ENCODE measurements at regions not wholly inside any gene's neighbourhood (a gene's known extent, or its start where the extent isn't known, plus 50 kb on each side); places are given as distances from the start of the nearest gene placed in this dataset.

GRCh38 chr3:163438760-163439159 is 1639.5 kb downstream of the SI start:
- no peaks in the 10 kb centered on the region for H3K4me1 ChIP-seq
- H3K27ac ChIP-seq = no peak overlapping the region
- TF ChIP-seq CTCF (IDR thresholded peaks at IDR 0.05) (no peak), POLR2A (IDR thresholded peaks at IDR 0.05) (no peak)
- WGBS, 4 donors = 87 to 92% (median 89%) methylated on average over 2 of the region's 2 CpGs
- H3K36me3 ChIP-seq = no peaks in the 10 kb centered on the region
- ATAC-seq = no peak
- no peaks in the 10 kb centered on the region for H3K27me3 ChIP-seq
- intact Hi-C loops (cut with DNase I) = no loop called here
- no peak for DNase-seq
- no peak overlapping the region for H3K4me3 ChIP-seq
- H3K9me3 ChIP-seq = peaks cover 0 to 10% (median 0%) of the 10 kb centered on the region in 12 donors

GRCh38 chr3:163422671-163423070 is 1655.6 kb downstream of the SI start:
- ATAC-seq (no peak), DNase-seq (no peak)
- intact Hi-C loops (cut with DNase I) = no loop called here
- no peak overlapping the region for H3K4me3 ChIP-seq
- no peaks in the 10 kb centered on the region for H3K36me3 ChIP-seq
- H3K4me1 ChIP-seq = no peaks in the 10 kb centered on the region
- peaks cover 0 to 6% (median 0%) of the 10 kb centered on the region in 12 donors for H3K9me3 ChIP-seq
- 84 to 97% (median 88%) methylated on average over 3 of the region's 3 CpGs for WGBS, 4 donors
- no peaks in the 10 kb centered on the region for H3K27me3 ChIP-seq
- H3K27ac ChIP-seq = no peak overlapping the region
- TF ChIP-seq CTCF (IDR thresholded peaks at IDR 0.05) (no peak), POLR2A (IDR thresholded peaks at IDR 0.05) (no peak)

GRCh38 chr3:163391407-163392181 is 1686.7 kb downstream of the SI start:
- H3K4me3 ChIP-seq = no peak overlapping the region
- H3K27me3 ChIP-seq = no peaks in the 10 kb centered on the region
- H3K36me3 ChIP-seq = no peaks in the 10 kb centered on the region
- DNase-seq (no peak), ATAC-seq (no peak)
- intact Hi-C loops (cut with DNase I) = no loop called here
- H3K27ac ChIP-seq = no peak overlapping the region
- no peaks in the 10 kb centered on the region for H3K4me1 ChIP-seq
- TF ChIP-seq CTCF (IDR thresholded peaks at IDR 0.05) (no peak), POLR2A (IDR thresholded peaks at IDR 0.05) (no peak)
- 79 to 92% (median 84%) methylated on average over 3 of the region's 3 CpGs for WGBS, 4 donors
- H3K9me3 ChIP-seq = peaks cover 0 to 9% (median under 1%) of the 10 kb centered on the region in 12 donors

- no peaks in the 10 kb centered on the region for H3K27me3 ChIP-seq
- no peaks in the 10 kb centered on the region for H3K4me1 ChIP-seq
- no peak for ATAC-seq
- no peak for TF ChIP-seq POLR2A (IDR thresholded peaks at IDR 0.05)
- no peak for TF ChIP-seq CTCF (IDR thresholded peaks at IDR 0.05)
- no peaks in the 10 kb centered on the region for H3K36me3 ChIP-seq
- no peaks in the 10 kb centered on the region for H3K9me3 ChIP-seq
- WGBS, 4 donors = 76 to 91% (median 81%) methylated on average over 1 of the region's 1 CpG
- intact Hi-C loops (cut with DNase I) = no loop called here
- DNase-seq = no peak
- no peak overlapping the region for H3K4me3 ChIP-seq
- no peak overlapping the region for H3K27ac ChIP-seq
Measured at GRCh38 chr3:163384383-163384782, 1693.9 kb downstream of the SI start.

Data from heart left ventricle (tissue), 16 donors.